Endothelial cell of umbilical vein (primary cell): ENCODE measurements at regions not wholly inside any gene's neighbourhood (a gene's known extent, or its start where the extent isn't known, plus 50 kb on each side); places are given as distances from the start of the nearest gene placed in this dataset.

Experiments used
- BruUV-seq: library from RNA; stranded (reverse); fragments of 400-500 nt; replicated peaks from 2 replicates; lab custom pipeline; 2021; lab: Mats Ljungman, UMichigan
- CTCF ChIA-PET: fragments of 300-600, 350-600 bp; sonication (Branson Sonifier 250); formaldehyde crosslinking; loops from one replicate; lab custom pipeline; 2021; ENCODE audit warnings: antibody characterized with exemption, inconsistent platforms; lab: Charles Lee
- POLR2A ChIA-PET: fragments of 300-600, 350-600 bp; sonication (Branson Sonifier 250); formaldehyde crosslinking; loops from one replicate; lab custom pipeline; 2021; ENCODE audit warnings: antibody characterized with exemption, inconsistent platforms; lab: Charles Lee
- DNase-seq: peaks from one replicate; pipeline ENCODE4 v3.0.0-alpha.2; 2011; ENCODE audit warnings: low read depth, low spot score
- FAIRE-seq: peaks from 2 replicates; lab custom pipeline; 2011; peaks lifted over from hg19 to GRCh38; lab: Jason Lieb, UNC
- H2AFZ ChIP-seq: 2 replicates; pipeline ENCODE4 v1.6.0; 2012; ENCODE audit warnings: low read depth, low read length, control low read depth, inconsistent platforms
- H3K27ac ChIP-seq: 2 replicates; pipeline ENCODE4 v1.5.1; 2011; ENCODE audit warnings: low read depth, mild to moderate bottlenecking, control low read depth, low read length, moderate library complexity; ENCODE audit not compliant: insufficient read depth
- H3K27me3 ChIP-seq, 2 experiments: 2 replicates each; pipeline versions ENCODE4 v1.6.0 to v1.6.1; 2011; ENCODE audit warnings: low read length in 2 of 2, mixed read lengths in 1 of 2; ENCODE audit not compliant: control insufficient read depth in 2 of 2, insufficient read depth in 2 of 2
- H3K36me3 ChIP-seq, 2 experiments: 2 replicates in 1 of 2; 3 replicates in 1 of 2; pipeline ENCODE4 v1.5.1; 2011; ENCODE audit warnings: low read length in 2 of 2, mild to moderate bottlenecking in 1 of 2, moderate library complexity in 1 of 2; ENCODE audit not compliant: control insufficient read depth in 2 of 2, insufficient read depth in 2 of 2; ENCODE audit errors: extremely low read depth in 1 of 2
- H3K4me1 ChIP-seq: 3 replicates; pipeline ENCODE4 v1.5.1; 2011; ENCODE audit warnings: mild to moderate bottlenecking, low read length; ENCODE audit not compliant: control insufficient read depth, insufficient read depth; ENCODE audit errors: extremely low read depth
- H3K4me2 ChIP-seq: 2 replicates; pipeline ENCODE4 v1.6.1; 2011; ENCODE audit warnings: low read length, control low read depth, mixed read lengths; ENCODE audit not compliant: insufficient read depth
- H3K4me3 ChIP-seq, 3 experiments: fragments of 200-600 bp in 1 of 3; sonication (generic), shearing (Covaris generic) in 1 of 3; replicated peaks in 1 of 3; 2 replicates each; pipeline ENCODE4 v1.5.1; 2011 to 2016; ENCODE audit warnings: control low read depth in 3 of 3, low read length in 3 of 3, mild to moderate bottlenecking in 2 of 3, inconsistent platforms in 1 of 3, low read depth in 1 of 3, moderate library complexity in 1 of 3; ENCODE audit not compliant: insufficient read depth in 1 of 3
- H3K79me2 ChIP-seq: 2 replicates; pipeline ENCODE4 v1.6.0; 2012; ENCODE audit warnings: low read length, inconsistent platforms; ENCODE audit not compliant: control insufficient read depth, insufficient read depth
- H3K9ac ChIP-seq: replicated peaks from 2 replicates; pipeline ENCODE3; 2011; ENCODE audit warnings: low read length, control low read depth; ENCODE audit not compliant: insufficient read depth; ENCODE audit errors: extremely low read depth
- H3K9me1 ChIP-seq: replicated peaks from 3 replicates; pipeline ENCODE4 v1.6.0; 2011; ENCODE audit warnings: mild to moderate bottlenecking, low read length; ENCODE audit not compliant: control insufficient read depth, insufficient read depth; ENCODE audit errors: extremely low read depth
- H3K9me3 ChIP-seq: replicated peaks from 2 replicates; pipeline ENCODE4 v1.5.1; 2012; ENCODE audit warnings: low read length, inconsistent platforms; ENCODE audit not compliant: control insufficient read depth, insufficient read depth
- H4K20me1 ChIP-seq: replicated peaks from 2 replicates; pipeline ENCODE3; 2011; ENCODE audit warnings: mild to moderate bottlenecking, low read length; ENCODE audit not compliant: control insufficient read depth, insufficient read depth; ENCODE audit errors: extremely low read depth
- CTCF ChIP-seq, 2 donors: IDR thresholded peaks; 1 replicate in 1 of 2; 2 replicates in 1 of 2; pipeline ENCODE4 v1.5.1; 2011; ENCODE audit warnings: low read length in 2 of 2, mild to moderate bottlenecking in 2 of 2, moderate library complexity in 2 of 2, control low read depth in 1 of 2, inconsistent platforms in 1 of 2, low read depth in 1 of 2; ENCODE audit not compliant: insufficient read depth in 1 of 2; ENCODE audit errors: extremely low read depth in 1 of 2
- EZH2 ChIP-seq: IDR thresholded peaks from 2 replicates; pipeline ENCODE4 v1.6.1; 2012; ENCODE audit warnings: borderline replicate concordance, low read depth, mild to moderate bottlenecking, moderate library complexity, low read length, inconsistent platforms; ENCODE audit not compliant: severe bottlenecking
- FOS ChIP-seq: IDR thresholded peaks from 2 replicates; pipeline ENCODE4 v1.6.1; 2011; ENCODE audit warnings: mild to moderate bottlenecking, low read length, moderate library complexity, borderline replicate concordance; ENCODE audit not compliant: insufficient read depth
- GATA2 ChIP-seq: IDR thresholded peaks from 2 replicates; pipeline ENCODE4 v1.7.0; 2011; ENCODE audit warnings: low read depth, mild to moderate bottlenecking, moderate library complexity, mixed read lengths, low read length; ENCODE audit not compliant: insufficient read length, insufficient read depth
- JUN ChIP-seq: IDR thresholded peaks from 2 replicates; pipeline ENCODE4 v1.6.1; 2011; ENCODE audit warnings: borderline replicate concordance, low read depth; ENCODE audit not compliant: insufficient read length, insufficient read depth
- MYC ChIP-seq: IDR thresholded peaks from one replicate; pipeline ENCODE4 v1.6.1; 2011; ENCODE audit warnings: mild to moderate bottlenecking, low read depth, low read length
- POLR2A ChIP-seq: IDR thresholded peaks from 2 replicates; pipeline ENCODE4 v1.6.1; 2012; ENCODE audit warnings: low read depth, mild to moderate bottlenecking, control low read depth, low read length
- POLR2AphosphoS5 ChIP-seq: IDR thresholded peaks from 2 replicates; pipeline ENCODE4 v1.6.1; 2012; ENCODE audit warnings: low read depth, mild to moderate bottlenecking, control low read depth, low read length, moderate library complexity; ENCODE audit not compliant: insufficient read depth
- dilution Hi-C: fragments of 300-500 bp; cut with MboI; formaldehyde crosslinking; loops from one replicate; pipeline ENCODE4 v1.15.0; 2019; ENCODE audit warnings: low sequenced_read_pairs; ENCODE audit not compliant: extremely low pct_ligation_motif_present
- intact Hi-C: fragments of 100-400 bp; cut with micrococcal nuclease; formaldehyde crosslinking; loops from one replicate; pipeline ENCODE4 v1.10.0; 2022
- TF ChIP-seq, protein P1 (sequence below): IDR thresholded peaks from 2 replicates; pipeline ENCODE4 v1.6.1; 2011; ENCODE audit not compliant: insufficient read depth, insufficient read length

GRCh38 chr3:189398656-189399055, 226.9 kb downstream of the TPRG1 start:
- no peaks in the 10 kb centered on the region for H3K27me3 ChIP-seq
- H2AFZ ChIP-seq = no peak overlapping the region
- FAIRE-seq (no peak), DNase-seq (no peak)
- no peaks in the 10 kb centered on the region for H3K9me1 ChIP-seq
- no TSS peak for BruUV-seq
- H3K27ac ChIP-seq = no peak overlapping the region
- dilution Hi-C loops (no loop called here), intact Hi-C loops (no loop called here)
- no peak overlapping the region for H3K9ac ChIP-seq
- no peaks in the 10 kb centered on the region for H3K36me3 ChIP-seq
- CTCF ChIA-PET = no interaction called here
- POLR2A ChIA-PET = no interaction called here
- H3K4me2 ChIP-seq = no peak overlapping the region
- H4K20me1 ChIP-seq = no peaks in the 10 kb centered on the region
- H3K9me3 ChIP-seq = no peaks in the 10 kb centered on the region
- H3K4me1 ChIP-seq = no peaks in the 10 kb centered on the region
- no peak overlapping the region for H3K4me3 ChIP-seq
- H3K79me2 ChIP-seq = no peaks in the 10 kb centered on the region
- TF ChIP-seq POLR2A (no peak), FOS (no peak)

GRCh38 chr3:189401196-189401595, 229.4 kb downstream of the TPRG1 start:
- no peaks in the 10 kb centered on the region for H3K79me2 ChIP-seq
- H3K9me1 ChIP-seq = no peaks in the 10 kb centered on the region
- H3K4me1 ChIP-seq = no peaks in the 10 kb centered on the region
- H3K4me3 ChIP-seq = no peak overlapping the region
- FAIRE-seq (no peak), DNase-seq (no peak)
- BruUV-seq = no TSS peak
- H3K27ac ChIP-seq = no peak overlapping the region
- no peak overlapping the region for H3K9ac ChIP-seq
- POLR2A ChIA-PET = no interaction called here
- no peaks in the 10 kb centered on the region for H3K27me3 ChIP-seq
- dilution Hi-C loops (no loop called here), intact Hi-C loops (no loop called here)
- TF ChIP-seq POLR2AphosphoS5 (no peak), GATA2 (no peak), MYC (no peak), EZH2 (no peak), JUN (no peak), CTCF (IDR thresholded peaks at IDR 0.05; ENCODE audit: extremely low read depth in 1 of 2, insufficient read depth in 1 of 2, low read depth in 1 of 2, low read length in 2 of 2) (no peak), POLR2A (no peak), FOS (no peak)
- TF ChIP-seq, protein P1, sequence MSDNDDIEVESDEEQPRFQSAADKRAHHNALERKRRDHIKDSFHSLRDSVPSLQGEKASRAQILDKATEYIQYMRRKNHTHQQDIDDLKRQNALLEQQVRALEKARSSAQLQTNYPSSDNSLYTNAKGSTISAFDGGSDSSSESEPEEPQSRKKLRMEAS = no peak
- H3K36me3 ChIP-seq = no peaks in the 10 kb centered on the region
- no peaks in the 10 kb centered on the region for H3K9me3 ChIP-seq
- H4K20me1 ChIP-seq = no peaks in the 10 kb centered on the region
- CTCF ChIA-PET = no interaction called here
- H3K4me2 ChIP-seq = no peak overlapping the region
- no peak overlapping the region for H2AFZ ChIP-seq
